GM21381 (cell line): ENCODE measurements at regions not wholly inside any gene's neighbourhood (a gene's known extent, or its start where the extent isn't known, plus 50 kb on each side); places are given as distances from the start of the nearest gene placed in this dataset.
"Not testable (repeated sequence)": the region's sequence is repeated elsewhere in the genome, so short reads cannot be mapped to it uniquely, and the experiment has no call there.

Experiments
- ATAC-seq: cut with Tn5 transposase; IDR thresholded peaks from one replicate; pipeline ENCODE4 v1.9.1; 2021; ENCODE audit warnings: mild to moderate bottlenecking, moderate library complexity; ENCODE audit not compliant: unreplicated experiment

DNA sequence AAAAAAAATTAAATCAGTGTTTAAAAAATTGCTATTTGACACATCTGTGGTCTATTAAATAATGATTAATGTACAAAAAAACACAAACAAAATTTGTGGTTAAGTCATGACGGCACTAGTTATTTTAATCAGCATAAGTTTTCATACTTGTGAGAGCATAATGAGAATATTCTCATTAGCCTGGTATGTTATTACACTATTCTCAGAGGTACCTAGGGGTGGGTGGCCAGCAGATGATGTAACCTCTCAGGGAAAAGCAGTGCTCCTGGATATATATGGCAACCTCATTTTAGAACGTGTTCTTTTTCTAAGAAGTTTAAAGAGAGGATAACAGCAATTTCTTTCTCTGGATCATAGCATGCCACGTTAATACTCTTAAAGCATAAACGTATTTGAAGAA lies 109.2 kb downstream of the GJA1 start:
- ATAC-seq: no peak

GRCh38 chr6:121548131-121548530 lies 112.7 kb downstream of the GJA1 start:
- no peak for ATAC-seq

DNA sequence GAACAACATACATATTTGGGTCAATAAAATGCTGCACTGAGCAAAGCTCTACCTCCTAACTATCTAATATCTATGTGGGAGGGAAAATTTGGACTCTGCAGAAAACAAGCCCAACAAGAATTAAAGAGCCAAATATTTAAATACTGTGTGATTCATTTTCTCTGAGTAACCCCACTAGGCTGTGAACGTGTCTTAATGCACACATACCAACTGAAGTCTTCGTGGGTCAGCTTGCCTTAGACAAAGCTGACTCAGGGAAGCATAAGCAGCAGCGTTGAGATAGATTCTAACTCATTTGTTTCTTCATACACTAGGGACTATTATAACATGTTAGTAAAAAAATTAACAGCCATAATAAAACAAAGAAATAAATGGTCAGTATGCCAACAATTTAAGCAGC lies 114.3 kb downstream of the GJA1 start:
- ATAC-seq: no peak

- ATAC-seq: no peak
These were observed 115.1 kb downstream of the GJA1 start for GRCh38 chr6:121550491-121551010.

GRCh38 chr6:121555201-121555600 lies 119.8 kb downstream of the GJA1 start:
- no peak for ATAC-seq

DNA sequence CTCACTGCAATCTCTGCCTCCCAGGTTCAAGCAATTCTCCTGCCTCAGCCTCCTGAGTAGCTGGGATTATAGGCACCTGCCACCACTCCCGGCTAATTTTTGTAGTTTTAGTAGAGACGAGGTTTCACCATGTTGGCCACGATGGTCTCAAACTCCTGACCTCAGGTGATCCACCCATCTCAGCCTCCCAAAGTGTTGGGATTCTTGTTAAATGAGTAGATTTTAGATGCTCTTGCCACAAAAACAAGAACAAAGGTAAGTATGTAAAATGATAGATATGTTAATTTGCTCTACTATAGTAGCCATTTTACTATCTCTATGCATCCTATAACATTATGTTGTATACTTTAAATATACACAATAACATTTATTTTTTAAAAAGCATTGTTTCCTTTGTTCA lies 120.7 kb downstream of the GJA1 start:
- ATAC-seq: not testable (repeated sequence)

DNA sequence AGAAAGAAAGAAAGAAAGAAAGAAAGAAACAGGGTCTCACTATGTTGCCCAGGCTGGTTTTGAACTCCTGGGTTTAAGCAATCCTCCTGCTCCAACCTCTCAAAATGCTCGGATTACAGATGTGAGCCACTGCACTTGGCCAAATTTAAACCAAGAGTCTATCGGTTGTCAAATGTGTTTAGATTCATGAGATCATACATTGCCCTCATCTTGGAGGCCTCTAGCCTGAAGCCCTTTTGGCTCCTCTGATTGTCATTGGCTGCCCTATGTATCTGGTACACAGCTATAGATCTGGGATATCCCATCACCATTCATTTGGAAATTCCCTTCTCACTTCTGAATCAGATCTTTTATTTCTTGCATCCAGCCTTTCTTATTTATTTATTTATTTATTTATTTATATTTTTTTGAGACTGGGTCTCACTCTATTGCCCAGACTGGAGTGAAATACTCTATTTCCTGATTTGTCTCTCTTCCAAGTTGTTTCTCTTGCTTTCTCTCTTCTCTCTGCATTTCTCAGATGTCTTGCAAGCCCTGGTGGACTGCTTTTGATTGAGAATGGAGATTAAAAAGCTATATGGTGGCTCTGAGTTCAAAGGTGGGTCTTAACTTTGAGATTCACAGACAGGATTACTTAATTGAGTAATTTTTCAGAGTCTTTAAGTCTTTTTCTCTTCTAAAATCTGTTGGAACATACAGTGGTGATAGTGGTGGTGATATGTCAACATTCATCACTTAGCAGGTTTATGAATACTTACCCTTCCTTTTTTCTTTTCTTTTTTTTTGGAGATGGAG lies 121.9 kb downstream of the GJA1 start:
- no peak for ATAC-seq

DNA sequence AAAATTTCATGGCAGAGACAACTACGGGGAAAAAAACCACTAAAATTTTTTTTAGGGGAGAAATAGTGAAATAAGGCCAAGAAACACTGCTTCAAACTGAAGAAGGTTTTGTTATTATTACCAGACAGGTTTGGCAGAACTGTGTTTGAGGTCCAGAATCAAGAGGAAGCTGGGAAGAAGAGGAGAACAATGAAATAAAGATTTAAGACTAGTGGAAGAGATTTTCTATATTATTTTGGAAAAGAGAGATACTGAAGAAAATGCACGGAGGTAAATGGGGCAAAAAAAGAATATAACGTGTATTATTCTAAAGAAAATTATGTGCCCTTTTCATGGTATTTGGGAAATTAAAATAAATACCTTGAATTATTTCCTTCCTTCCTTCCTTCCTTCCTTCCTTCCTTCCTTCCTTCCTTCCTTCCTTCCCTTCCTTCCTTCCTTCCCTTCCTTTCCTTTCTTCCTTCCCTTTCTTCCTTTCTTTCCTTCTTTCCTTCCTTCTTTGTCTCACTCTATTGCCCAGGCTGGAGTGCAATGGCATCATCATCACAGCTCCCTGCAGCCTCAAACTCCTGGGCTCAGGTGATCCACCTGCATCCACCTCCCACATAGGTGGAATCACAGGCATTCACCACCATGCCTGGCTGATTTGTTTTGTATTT lies 124.3 kb downstream of the GJA1 start:
- no peak for ATAC-seq

GRCh38 chr6:121560476-121560875 lies 125.0 kb downstream of the GJA1 start:
- no peak for ATAC-seq

DNA sequence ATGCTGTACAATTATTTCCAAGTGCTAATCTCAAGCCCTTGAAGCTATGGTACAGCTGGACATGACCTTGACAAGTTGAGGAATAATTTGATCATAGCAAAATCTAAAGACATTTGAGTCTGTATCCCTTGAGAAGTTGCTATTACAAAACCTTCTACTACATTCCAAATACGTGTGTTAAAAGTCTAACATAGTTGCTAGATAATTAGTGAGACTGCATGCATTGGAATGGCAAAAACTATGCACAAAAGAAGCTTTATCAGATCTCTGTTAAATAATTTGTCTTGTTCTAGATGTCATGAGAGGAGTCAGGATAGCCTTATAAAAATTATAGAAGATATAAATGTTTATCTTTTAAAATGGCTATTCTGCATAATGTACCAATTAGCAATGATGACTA lies 127.8 kb downstream of the GJA1 start:
- ATAC-seq: no peak

- ATAC-seq: not testable (repeated sequence)
These were observed 129.1 kb downstream of the GJA1 start for GRCh38 chr6:121564529-121564928.

DNA sequence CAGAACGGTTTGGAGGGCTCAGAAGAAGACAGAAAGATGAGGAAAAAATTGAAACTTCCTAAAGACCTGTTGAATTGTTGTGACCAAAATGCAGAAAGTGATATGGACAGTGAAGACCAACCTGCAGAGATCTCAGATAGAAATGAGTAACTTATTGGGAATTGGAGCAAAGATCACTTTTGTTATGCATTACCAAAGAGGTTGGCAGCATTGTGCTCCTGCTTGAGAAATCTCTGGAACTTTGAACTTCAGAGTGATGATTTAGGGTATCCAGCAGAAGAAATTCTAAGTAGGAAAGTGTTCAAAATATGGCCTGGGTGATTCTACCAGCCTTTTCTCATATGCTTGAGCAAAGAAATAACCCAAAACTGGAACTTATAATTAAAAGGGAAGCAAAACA lies 136.0 kb downstream of the GJA1 start:
- no peak for ATAC-seq

DNA sequence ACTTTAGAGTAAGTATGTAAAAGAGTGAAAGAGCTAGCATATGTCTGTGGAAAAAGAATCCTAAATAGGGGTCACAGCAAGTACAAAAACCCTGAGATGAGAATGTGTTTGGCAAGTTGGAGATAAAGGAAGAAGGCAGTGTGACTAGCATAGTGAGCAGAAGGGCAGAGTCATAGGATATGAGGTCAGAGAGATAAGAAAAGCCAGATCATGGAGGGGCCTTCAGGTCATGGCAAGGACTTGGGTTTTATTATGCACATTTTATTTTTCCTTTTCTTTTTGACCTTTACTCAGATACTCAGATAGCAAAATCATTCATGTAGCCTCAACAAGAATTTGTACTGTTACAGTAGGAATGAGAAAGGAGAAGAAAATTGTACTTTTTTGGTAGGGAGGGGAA lies 138.0 kb downstream of the GJA1 start:
- ATAC-seq: no peak

DNA sequence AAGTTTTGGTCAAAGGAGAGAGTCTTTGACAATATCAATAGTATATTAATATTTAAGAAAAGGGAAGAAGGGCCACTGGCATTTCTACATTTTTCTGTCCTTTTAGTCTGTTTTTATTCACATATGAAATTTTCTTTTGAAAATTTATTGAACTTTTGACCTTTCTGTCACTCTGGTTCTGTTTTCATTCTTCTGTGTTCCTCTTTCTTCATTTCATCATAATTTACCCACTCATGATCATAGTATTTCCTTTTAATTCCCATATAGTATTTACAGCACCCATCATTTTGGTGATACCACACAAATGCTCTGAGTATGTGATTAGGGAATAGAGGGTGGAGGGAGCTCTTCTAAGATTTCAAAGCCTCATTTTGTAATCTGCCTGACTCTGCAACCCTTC lies 142.8 kb downstream of the GJA1 start:
- ATAC-seq: no peak

- no peak for ATAC-seq
These were observed 144.0 kb downstream of the GJA1 start for GRCh38 chr6:121579478-121579877.

DNA sequence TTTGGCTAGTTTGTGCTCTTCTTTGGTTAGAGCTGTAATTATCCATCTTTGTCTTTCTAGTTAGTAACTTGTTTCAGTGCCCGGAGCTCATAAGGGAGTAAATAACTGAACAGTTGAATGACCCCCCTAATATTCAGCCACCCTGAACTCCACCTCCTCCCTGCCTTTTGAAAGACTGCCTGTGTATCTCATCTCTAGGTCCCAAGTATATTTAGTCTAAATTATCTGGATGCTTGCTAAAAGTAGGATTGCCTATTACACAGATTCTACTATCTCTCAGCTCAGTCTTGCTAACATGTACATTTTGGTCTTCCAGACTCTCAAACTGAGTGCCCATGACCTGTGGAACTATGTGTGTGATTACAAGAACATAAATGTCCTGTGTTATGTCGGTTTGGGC lies 145.9 kb downstream of the GJA1 start:
- no peak for ATAC-seq

DNA sequence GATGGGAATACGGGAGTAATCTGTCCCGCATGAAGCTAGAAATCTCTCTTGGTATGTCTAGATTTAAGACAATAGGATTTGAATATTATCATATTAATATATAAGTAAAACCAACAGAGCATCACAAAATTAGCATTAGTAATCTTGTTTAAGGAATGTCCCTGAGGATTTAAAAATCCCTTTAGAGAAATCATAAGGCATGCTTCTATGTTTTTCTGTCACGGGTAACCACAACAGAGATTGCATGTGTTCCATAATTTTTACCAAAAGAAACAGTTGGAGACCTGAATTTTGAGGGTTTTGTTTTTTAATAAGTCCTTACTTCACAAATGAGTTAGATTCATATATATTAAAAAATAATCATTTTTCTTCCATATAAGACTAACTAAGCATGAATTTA lies 146.8 kb downstream of the GJA1 start:
- ATAC-seq: no peak

- no peak for ATAC-seq
These were observed 149.3 kb downstream of the GJA1 start for GRCh38 chr6:121584586-121585369.

DNA sequence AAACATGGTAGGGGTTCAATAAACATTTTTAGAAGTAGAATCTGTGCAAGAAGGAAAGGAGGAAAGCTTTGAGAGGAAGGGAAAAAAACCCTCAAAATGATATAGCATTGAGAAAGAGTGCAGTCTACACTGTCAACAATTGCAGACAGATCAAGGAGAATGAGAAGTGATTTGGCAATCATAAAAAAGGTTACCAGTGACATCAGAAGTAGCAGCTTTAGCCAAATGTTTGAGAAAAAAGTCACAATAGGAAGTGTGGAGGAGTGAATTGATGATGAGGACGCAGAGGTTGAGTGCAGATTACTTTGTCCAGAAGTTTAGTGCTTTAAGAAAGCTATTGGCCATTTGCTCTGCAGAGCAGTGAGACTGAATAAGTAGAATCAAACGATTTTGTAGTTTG lies 155.0 kb downstream of the GJA1 start:
- no peak for ATAC-seq

- no peak for ATAC-seq
These were observed 155.5 kb downstream of the GJA1 start for GRCh38 chr6:121590916-121591315.

DNA sequence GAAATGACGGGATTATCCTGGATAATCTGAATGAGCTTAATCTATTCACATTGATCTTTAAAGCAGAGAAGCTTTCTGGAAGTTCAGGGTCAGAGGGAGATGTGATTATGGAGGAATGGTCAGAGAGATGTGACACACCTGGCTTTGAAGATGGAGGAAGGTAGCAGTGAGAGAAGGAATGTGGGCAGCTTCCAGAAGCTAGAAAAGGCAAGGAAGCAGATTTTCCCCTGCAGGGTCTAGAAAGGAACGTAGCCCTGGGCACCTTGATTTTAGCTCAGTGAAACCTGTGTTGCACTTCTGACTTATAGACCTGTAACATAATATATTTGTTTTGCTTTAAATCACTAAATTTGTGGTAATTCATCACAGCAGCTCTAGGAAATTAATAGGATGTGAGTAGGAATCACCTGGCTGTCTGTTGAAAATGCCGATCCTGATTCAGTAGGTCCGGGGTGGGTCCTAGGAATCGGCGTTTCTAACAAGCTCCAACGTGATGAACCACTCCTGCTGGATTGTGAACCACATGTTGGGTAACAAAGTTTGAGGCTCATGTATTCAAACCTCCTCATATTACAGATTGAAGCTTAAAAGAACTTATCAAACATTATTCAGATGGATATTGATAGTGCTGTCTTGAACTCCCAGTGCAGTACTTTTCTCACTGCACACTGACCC lies 157.0 kb downstream of the GJA1 start:
- no peak for ATAC-seq
